C1 segment of cervical spinal cord (tissue), 14 donors: ENCODE measurements at regions not wholly inside any gene's neighbourhood (a gene's known extent, or its start where the extent isn't known, plus 50 kb on each side); places are given as distances from the start of the nearest gene placed in this dataset.
"Not testable (repeated sequence)": the region's sequence is repeated elsewhere in the genome, so short reads cannot be mapped to it uniquely, and the experiment has no call there.

Experiments used
- DNase-seq, 14 donors: peaks; one replicate each; lab custom pipeline; 2025; lab: John Stamatoyannopoulos, UW

DNA sequence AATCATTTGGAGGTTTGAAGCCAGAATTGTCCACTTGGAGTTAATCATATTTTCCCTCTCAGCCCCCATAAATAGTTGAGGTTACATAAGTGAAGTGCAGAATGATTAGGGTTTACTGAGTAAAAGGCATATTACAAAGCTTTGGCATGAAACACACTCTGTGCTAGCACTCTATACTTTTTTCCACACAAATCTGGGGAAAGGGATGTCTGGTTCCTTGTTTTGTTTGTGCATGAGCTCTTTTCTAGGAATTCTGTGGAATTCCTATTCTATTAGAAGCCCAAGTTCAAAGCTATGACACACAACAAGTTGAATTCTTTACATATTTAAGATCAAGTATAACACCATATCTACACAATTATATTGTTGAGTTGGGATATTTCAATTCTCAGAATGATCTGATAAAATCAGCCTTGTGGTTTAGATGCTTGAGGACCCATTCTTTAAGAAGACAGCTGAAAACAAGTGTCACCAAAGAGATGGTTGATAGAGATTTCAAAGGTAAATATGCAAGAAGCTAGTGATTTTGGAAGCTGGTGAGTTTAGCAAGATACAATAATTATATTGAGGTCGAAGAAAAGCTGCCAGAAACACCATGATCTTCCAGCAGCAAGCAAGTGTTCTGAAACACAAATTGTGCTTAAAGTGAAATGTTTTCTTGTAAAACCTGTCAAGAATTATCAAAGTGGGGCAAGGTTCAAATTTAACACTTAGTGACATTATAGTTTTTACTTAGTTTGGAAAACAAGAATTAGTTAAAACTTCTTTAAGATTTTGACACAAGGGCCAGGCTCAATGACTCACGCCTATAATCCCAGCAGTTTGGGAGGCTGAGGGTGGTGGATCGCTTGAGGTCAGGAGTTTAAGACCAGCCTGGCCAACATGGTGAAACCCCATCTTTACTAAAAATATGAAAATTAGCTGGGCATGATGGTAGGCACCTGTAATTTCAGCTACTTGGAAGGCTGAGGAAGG is 122.6 kb downstream of the INHBA start:
- no peak for DNase-seq

DNA sequence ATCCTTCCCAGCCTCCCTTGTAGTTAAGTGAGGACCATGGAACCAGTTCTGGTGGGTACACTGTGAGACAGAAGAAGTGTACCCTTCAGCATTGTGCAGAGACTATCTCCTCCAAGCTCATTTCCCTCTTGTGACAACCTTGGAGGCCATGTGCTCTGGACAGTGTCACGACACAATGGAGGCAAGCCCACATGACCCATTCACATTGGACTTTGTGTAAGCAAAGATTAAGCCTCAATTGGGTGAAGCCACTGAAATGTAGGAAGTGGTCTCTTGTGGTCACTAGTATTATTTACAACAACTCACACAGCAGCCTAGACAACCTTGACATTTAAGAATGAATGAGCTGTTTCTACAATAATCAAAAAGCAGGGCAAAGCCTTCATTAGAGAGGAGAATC is 124.2 kb downstream of the INHBA start:
- no peak for DNase-seq

DNA sequence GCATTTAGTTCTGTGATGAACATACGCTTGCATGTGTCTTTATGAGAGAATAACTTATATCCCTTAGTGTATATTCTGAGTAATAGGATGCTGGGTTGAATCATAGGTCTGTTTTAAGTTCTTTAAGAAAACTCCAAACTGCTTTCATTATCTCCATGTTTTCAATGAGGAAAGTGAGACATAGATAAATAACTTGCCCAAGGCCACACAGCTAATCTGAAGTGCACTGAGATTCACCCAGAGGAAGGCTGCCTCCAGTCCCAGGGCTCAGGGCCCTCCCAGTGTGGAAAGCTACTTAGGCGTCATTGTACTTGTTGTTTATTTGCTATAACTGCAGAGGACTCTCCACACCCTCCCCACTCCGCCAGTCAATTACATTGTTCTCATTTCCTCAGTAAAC is 126.7 kb downstream of the INHBA start:
- DNase-seq: no peak

DNA sequence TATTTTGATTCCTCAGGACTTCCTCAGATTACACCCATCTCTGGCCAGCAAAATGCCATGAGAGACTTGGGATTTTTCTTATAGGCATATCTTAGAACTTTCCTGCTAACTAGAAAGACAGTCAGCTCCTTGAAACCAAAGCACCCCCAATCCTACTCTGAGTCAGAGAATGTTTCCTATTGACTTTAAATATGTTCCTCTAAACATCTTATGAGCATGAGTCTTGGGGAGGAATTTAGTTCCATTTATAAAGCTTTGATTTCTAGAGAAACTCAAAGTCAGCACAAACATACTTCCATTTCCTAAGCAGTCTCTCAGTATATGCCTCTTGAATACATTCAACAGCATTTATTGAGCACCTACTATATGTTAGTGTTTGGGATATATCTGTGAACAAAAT is 128.5 kb downstream of the INHBA start:
- DNase-seq: no peak

DNA sequence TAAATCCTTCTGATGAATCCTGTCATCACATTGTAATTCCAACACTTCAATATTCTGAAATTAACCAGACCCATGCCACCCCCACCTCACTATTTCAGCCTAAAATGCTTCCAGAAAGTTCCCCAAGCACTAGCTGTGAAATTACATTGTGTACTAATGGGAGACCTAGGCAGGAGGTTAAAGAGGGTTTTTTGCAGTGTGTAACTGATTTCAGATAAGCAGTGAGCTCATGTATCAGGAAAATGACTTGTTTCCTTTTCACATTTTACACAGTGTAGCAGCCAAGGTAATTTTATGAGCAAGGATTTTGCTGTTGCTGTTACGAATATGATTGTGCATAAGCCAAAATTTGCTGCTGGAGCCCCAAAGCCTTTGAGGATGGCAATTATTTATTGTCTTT is 129.0 kb downstream of the INHBA start:
- DNase-seq: no peak

DNA sequence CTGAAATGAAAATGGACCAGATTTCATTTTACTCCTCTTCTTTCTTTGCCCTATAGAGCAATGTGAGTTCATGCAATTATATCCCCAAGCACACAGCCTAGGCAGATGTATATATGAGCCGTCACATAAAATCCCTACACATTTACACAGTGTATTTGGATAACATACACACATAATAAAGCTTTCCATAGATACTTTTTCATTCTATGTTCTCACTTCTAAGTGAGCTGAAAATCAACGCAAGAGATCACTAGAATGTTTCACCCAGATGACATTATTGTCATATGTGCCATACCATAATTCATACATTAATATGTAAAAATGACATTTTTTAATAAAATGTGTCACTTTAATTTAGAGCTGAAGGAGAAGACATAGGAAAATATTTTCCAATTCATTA is 129.4 kb downstream of the INHBA start:
- DNase-seq: no peak

DNA sequence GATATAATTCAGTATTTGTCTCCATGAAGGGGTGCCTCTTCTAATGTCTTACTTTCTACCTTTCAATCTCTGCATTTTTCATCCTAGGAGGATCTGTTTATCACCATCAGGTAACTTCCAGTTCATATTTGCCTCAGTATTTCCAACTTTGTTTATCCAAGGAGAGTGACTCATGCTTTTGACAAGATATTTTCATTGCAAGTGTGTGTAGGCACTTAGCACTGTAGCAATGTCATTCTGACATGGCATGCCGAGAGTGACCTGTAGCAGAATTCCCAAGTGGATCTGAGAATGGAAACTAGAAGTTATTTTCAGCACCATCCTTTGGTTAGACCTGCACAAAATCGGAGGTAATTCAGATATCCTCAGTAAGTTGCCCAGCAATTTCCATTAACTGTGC is 129.9 kb downstream of the INHBA start:
- DNase-seq: no peak

DNA sequence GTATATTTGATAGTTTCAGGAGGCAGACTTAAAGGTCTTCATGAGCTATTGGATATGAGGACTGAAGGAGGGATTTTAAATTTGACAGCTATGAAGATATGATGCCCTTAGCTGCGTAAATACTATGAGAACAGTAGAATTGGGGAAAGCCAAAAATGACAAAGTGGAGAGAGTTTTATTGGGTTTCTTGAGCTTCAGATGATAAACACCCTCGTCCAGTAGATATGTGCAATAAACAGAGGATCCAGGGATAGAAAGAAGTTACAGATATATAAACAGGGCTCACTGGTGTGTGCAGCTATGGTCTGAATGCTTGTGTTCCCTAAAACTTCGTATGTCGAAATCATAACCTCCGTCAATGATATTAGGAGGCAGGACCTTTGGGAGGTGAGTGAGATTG is 131.3 kb downstream of the INHBA start:
- DNase-seq: no peak

DNA sequence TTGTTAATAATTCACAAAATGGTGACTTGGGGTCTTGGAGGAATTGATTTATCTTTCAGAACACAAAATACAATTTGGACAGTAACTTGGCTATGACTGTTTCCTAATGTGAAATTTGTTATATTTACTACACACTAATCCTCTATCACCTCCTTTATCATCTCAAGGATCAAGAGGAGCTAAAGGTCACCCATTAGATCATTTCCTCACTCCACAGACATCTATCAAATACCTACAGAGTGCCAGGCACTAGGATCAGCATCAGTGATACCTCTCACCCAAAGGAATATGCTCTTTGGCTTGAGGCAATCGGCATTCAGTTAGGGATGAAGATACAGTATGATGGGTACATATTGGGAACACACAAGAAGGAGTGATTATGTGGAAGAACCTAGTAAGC is 132.1 kb downstream of the INHBA start:
- no peak for DNase-seq

DNA sequence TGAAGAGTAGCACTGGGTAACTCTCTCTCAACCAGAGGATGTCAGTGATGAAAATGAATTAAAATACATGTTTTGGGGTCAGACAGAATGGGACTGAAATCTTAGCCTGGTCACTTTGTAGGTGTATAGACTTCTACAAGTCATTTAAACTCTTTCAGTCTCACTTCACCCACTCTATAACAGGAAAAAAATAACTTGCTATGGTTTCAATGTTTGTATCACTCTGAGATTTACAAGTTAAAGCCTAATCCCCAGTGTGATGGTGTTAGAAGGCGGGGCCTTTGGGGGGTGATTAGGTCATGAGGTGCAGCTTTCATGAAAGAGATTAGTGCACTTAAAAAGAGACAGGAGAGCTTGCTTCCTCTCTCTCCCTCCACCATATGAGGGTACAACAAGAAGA is 134.8 kb downstream of the INHBA start:
- no peak for DNase-seq

DNA sequence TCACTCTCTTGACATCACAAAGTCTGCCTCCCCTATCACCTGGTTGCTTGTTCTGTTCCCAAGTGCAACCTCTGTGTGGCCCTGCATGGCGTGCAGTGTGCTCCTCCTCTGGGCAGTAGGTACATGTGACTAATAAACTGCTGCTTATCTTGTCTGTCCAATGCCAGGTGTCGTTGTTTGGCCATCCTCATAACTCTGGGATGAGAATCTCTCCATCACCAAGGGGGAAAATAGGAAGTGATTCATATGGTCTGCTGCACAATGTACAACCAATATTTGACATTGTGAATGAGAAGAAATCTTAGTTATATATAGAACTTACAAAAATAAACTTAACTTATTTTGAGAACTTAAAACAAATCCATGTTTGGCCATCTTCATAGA is 135.2 kb downstream of the INHBA start:
- DNase-seq: no peak

DNA sequence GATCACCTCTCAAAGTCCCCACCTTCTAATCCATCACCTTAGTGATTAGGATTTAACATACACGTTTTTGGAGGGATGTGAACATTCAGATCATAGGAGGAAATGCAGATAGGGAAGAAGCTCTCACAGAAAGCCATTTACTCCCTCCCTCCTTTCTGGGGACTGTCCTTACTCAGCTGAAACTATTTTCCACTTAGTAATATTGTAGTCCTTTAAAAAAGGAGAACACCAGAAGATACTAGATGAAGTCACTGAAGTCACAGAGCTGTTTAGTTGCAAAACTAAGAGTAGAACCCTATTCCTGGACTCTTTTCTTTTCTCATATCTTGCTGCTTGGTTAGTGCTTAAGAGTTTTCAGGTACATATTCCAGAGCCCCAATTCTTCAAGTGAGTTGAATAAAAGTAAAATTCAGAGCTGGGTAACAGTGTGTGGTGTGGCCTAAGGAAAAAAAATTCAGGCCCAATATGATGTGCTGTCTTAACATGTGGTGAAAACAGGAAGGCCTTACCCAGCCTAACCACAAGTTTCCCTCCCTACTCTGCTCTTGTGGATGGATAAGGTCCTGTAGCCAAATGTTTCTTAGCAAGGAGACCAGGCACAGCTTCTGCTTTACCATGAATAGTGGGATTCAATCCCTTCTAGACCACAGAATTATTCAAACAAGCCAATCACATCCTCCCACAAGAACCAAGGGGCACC is 135.7 kb downstream of the INHBA start:
- no peak for DNase-seq

DNA sequence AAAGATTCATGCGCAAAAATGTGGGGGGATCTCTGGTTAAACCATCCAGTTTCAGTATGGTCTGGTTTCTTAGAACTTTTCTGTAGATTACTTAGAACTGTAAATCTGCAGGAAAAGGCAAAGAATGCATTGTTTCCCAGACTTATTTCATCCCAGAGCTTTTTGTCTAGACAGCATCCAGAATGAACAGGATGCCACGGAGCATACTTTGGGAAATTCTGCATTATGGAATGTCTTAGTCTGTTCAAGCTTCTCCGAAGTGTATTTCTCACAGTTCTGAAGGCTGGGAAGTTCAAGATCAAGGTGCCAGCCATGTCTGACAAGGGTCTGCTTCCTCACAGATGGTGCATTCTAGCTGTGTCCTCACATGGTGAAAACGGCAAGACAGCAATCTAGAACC is 136.3 kb downstream of the INHBA start:
- no peak for DNase-seq

DNA sequence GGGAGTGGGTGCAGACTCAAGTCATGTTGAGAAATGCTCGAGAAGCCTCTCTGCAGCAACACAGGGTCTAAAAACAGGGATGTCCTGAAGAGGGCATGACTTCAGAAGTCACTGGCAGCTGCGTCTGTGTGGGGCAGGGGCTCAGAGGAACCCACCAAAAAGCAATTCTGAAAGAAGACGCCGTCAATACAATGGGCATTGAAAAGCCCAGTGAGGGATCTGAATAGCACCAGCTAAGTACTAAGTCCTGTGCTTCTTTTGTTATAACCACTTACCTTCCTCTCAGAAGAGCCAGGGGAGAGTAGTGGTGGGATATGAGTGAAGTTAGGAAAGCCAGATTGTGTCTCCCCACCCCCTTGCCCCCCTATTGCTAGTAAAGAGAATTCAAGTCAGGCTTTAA is 137.2 kb downstream of the INHBA start:
- DNase-seq: no peak

DNA sequence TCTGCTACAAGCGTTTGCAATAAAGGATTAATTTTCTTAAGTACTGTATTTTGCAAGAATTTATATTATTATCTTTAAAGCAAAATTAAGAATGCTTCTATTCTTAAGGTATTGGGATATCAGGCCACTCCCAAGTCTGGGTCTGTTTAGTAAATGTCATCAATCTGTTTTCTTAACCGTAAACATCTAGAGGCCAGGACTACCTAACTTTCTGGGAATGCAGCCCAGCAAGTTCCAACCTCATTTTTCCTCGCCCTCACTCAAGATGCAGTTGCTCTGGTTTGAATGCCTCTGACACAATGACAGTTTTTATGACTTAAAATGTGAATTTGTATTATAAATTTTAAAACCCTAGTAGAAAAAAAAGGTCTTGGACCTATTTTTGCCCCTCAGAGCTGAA is 143.5 kb downstream of the INHBA start:
- no peak for DNase-seq

DNA sequence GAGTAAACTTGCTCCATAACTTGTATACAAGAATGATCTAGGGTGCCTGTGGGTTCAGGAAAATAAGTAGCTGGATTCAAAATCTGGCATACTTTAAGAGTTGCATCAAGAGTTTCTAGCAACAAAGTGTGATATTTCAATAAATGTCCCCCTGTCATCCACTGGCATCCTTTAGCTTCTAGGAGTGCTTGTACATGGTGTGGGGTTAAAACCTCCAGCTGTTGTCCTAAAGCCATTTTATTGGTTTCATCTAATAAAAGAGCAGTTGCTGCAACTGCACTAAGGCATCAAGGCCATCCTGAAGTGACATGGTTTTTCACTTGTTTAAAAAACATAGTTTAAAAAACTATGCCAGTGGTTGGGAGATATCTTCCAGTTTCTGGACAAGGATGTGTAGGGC is 148.4 kb downstream of the INHBA start:
- DNase-seq: no peak

DNA sequence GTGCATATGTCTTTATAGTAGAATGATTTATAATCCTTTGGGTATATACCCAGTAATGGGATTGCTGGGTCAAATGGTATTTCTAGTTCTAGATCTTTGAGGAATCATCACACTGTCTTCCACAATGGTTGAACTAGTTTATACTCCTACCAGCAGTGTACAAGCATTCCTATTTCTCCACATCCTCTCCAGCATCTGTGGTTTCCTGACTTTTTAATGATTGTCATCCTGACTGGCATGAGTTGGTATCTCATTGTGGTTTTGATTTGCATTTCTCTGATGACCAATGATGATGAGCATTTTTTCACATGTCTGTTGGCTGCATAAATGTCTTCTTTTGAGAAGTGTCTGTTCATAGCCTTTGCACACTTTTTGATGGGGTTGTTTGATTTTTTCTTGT is 152.8 kb downstream of the INHBA start:
- not testable (repeated sequence) for DNase-seq

DNA sequence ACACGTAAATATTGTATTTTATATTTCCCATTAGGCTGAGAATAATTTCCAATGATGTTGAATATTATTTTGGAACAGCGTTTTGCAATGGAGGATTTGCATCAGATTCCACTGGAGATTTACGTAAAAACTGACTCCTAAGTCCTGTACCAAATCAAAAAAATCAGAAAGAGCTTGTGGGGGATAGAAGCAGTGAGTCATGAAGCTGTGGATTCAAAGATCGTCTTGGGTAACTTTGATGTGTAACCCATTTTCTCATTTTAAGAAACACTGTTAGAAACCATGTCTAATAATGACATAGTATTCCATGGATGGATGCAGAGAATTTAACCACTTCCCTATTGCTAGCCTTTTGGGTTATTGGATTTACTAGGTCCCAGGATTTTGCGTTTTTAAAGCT is 158.6 kb downstream of the INHBA start:
- no peak for DNase-seq

DNA sequence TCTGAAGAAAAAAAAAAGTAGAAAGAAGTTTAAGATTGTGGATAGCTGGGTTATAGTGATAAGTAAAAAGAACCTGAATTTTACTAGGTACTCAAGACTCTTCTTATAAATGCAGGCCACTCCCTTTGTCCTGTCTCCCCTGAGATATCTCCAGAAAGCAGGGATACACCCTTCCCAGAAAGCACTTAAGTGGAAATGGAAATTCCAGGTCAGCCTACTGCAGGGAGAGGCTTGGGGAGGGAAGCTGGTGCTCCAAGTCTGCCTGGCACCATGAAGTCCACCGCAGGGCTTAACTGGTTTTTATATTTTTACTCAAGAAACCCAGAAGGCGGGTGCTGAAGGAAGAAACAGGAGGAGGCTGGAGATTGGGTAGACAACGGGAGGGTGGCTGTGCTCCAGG is 162.3 kb downstream of the INHBA start:
- no peak for DNase-seq

DNA sequence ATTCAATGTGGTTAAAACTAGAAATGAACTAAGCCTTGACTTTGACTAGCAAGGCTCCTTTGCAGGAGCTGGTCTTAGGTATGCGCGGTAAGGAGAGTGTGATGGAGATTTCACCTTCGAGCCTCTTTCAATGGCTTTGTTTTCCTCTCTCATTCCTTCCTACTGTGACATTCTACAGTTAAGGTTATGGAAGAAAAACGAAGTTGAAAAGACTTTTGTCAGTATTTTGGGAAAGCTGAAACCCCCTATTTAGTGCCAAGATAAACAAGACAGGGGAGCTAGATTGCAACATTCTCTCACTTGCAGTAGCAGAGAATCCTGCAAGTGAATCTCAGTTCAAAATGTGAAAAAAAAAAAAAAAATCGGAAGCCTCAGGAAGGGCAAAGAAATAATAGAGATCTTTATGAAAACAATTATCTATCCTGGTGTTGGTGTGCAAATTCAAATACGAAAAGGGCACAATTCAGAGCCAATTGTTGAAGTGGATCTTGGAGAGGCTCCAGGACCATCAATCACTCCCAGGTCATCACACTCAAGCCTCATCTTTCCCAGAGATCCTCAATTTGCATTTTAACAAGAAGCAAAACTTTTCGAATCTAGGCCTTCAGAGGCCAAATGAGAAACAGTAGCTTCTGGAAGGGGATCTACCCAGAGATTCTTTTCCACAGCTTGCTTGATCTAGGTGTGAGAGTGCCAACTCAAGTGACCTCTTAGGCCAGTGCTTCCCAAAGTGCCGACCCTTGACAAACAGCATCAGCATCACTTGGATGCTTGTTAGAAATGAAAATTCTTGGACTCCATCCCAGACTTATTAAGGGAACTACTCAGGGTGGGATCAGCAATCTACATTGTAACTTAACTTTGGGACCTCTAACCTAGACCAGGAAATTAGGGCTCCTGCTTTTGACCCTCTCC is 163.8 kb downstream of the INHBA start:
- no peak for DNase-seq

DNA sequence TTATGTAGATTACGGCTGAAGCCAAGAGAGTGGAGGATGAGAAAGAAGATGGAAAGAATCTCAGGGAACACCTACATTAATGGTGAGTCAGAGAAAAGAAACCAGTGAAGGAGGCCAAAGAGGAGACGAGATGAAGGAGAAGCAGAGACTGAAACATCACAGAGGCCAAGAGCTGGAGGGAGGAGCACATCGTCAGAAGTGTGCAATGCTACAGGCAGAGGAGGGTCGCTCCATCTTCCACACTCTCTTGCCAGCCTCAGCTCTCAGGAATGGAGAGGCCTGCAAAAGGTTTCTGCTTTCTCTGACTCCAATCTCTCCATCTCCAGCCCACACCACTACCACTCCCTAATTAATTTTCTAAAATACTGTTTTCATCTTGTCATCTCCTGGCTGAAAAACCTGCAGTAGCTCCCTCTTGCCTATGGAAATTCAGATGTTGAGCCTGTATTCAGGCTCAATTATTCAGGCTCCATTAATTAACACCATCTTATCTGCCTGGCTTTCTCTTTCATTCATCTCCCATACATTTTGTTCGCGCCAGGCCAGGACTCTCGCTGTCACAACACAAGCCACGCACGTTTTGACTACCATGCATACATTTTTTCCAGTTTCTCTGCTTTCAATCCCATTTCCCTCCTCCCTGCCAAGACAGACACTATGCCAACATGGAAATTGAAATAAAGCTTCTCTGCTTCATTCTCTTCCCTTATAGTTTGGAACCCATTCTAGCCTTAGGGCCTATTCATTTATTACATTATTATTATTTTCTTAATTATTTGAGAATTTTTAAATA is 165.8 kb downstream of the INHBA start:
- DNase-seq: no peak
